ENCODE measurements at regions not wholly inside any gene's neighbourhood (a gene's known extent, or its start where the extent isn't known, plus 50 kb on each side); places are given as distances from the start of the nearest gene placed in this dataset.

GRCh38 chr2:180739070-180739469 is 241.3 kb upstream of the UBE2E3 start:
- DNase-seq (ENCODE audit: low read depth): no peak

GRCh38 chr2:180735799-180736198 is 244.6 kb upstream of the UBE2E3 start:
- DNase-seq (ENCODE audit: low read depth): no peak

- no peak for DNase-seq (ENCODE audit: low read depth)
These were observed 246.0 kb upstream of the UBE2E3 start for GRCh38 chr2:180734382-180734781.

- DNase-seq (ENCODE audit: low read depth): no peak
These were observed 247.1 kb upstream of the UBE2E3 start for GRCh38 chr2:180733330-180733729.

- DNase-seq (ENCODE audit: low read depth): no peak
These were observed 248.1 kb upstream of the UBE2E3 start for GRCh38 chr2:180732337-180732736.

GRCh38 chr2:180730976-180731375 is 249.4 kb upstream of the UBE2E3 start:
- DNase-seq (ENCODE audit: low read depth): no peak

GRCh38 chr2:180728928-180729559 is 251.4 kb upstream of the UBE2E3 start:
- no peak for DNase-seq (ENCODE audit: low read depth)

- no peak for DNase-seq (ENCODE audit: low read depth)
These were observed 256.7 kb upstream of the UBE2E3 start for GRCh38 chr2:180723712-180724111.

- no peak for DNase-seq (ENCODE audit: low read depth)
These were observed 257.7 kb upstream of the UBE2E3 start for GRCh38 chr2:180722551-180723239.

GRCh38 chr2:180720829-180721228 is 259.6 kb upstream of the UBE2E3 start:
- DNase-seq (ENCODE audit: low read depth): no peak

GRCh38 chr2:180717588-180717987 is 262.8 kb upstream of the UBE2E3 start:
- no peak for DNase-seq (ENCODE audit: low read depth)

- no peak for DNase-seq (ENCODE audit: low read depth)
These were observed 263.9 kb upstream of the UBE2E3 start for GRCh38 chr2:180716186-180717180.

- no peak for DNase-seq (ENCODE audit: low read depth)
These were observed 265.4 kb upstream of the UBE2E3 start for GRCh38 chr2:180715044-180715443.

GRCh38 chr2:180709392-180710145 is 270.8 kb upstream of the UBE2E3 start:
- DNase-seq (ENCODE audit: low read depth): no peak

- no peak for DNase-seq (ENCODE audit: low read depth)
These were observed 272.6 kb upstream of the UBE2E3 start for GRCh38 chr2:180707884-180708205.

GRCh38 chr2:180707175-180707883 is 273.1 kb upstream of the UBE2E3 start:
- DNase-seq (ENCODE audit: low read depth): no peak

GRCh38 chr2:180706694-180707093 is 273.7 kb upstream of the UBE2E3 start:
- DNase-seq (ENCODE audit: low read depth): no peak

- DNase-seq (ENCODE audit: low read depth): no peak
These were observed 274.9 kb upstream of the UBE2E3 start for GRCh38 chr2:180705551-180705950.

GRCh38 chr2:180705122-180705521 is 275.3 kb upstream of the UBE2E3 start:
- DNase-seq (ENCODE audit: low read depth): no peak

- DNase-seq (ENCODE audit: low read depth): no peak
These were observed 280.6 kb upstream of the UBE2E3 start for GRCh38 chr2:180699657-180700361.

GRCh38 chr2:180698668-180699067 is 281.7 kb upstream of the UBE2E3 start:
- DNase-seq (ENCODE audit: low read depth): no peak
